ENCODE measurements at regions not wholly inside any gene's neighbourhood (a gene's known extent, or its start where the extent isn't known, plus 50 kb on each side); places are given as distances from the start of the nearest gene placed in this dataset.
A peak's percentile ranks its signal among the peaks of the same experiment; 100 is the strongest.

DNA sequence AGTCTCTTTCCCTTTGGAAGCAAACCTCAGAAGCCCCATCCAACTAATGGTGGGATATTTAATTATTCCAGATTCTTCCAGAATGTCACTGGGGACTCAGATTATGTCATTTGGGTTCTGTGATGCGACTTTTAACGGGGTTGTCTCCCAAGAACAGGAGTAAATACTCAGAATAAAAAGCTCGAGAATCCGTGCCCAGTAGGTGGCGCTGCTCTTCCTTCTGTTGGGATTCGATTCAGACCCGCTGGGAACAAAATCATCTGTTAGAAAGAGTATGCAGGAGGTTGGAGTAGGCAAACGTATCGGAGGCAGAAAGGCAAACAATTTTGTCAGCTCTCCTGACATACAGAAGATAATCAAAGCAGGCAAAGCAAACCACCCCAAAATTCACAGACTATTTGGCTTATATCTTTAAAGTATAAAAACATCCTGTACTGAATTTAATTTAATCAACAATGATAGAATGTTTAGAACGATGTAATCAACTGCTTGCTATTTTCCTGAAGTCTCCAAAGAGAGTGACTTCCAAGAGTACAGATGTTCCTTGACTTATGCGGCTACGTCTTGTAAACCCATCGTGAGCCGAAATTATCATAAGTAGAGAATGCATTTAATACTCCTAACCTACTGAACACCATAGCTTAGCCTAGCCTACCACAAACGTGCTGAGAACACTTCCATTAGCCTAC is 169.8 kb upstream of the RAI14 start:
- peak; percentile 70 for DNase-seq (ENCODE audit: low read depth)

DNA sequence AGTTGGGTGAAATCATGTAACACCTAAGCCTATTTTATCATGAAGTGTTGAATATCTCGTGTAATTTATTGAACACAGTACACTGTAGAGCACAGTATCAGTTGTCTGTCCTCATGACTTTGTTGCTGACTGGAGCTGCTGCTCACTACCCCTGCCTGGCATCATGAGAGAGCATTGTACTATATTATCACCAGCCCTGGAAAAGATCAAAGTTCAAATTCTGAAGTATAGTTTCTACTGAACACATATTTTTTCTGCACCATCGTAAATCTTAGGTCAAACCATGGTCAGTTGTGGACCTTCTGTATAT is 169.3 kb upstream of the RAI14 start:
- DNase-seq (ENCODE audit: low read depth), result no peak

DNA sequence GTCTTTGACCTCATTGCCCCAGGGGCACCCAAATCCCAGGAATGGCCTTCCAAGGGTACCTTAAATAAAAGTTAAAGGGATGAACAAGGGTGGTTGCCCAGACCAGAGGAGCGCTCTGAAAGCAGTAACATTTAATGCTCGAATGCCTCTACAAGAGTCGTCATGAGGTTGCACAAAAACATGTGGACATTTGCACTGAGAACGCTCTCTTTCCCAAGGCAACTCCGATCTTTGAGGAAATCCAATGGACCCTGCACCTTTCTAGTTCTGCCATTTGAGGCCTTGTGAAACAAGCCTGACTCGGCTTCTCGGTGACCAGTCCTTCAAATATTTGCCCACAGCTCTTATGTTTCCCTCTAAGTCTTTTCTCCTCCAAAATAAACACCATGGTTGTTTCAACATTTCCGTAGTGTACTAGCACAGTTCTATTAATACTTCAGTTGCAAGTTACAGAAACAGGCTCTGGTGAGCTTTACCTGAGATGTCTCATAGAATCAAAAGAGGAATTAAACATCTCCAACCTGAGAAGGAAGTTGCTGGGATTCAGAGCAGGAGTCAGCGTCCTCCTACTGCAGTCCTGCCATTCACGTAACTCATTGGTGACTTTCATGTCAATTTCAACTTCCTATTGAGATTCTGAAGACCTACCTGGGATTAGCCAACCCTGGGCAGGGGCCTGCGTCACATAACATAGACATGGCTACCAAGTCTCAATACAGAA is 168.8 kb upstream of the RAI14 start:
- DNase-seq (ENCODE audit: low read depth), result peak; percentile 83

DNA sequence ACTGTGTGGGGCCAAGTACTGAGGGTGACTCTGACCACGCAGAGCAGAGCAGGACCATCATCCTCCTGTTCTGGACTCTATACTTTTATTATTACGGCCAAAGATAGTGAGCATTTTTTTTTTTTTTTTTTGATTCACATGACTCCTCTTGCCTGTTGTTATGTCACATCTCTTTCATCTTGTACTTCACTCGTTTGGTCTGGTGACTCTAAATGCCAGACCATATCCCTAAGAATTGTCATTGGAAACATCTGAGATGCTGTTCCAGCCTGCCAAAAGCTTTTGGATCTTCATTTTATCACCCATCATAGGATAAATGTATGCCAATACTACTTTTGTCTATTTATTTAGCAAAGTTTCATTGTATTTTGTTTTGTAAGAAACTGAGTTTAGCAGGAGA is 168.2 kb upstream of the RAI14 start:
- DNase-seq (ENCODE audit: low read depth), result no peak

DNA sequence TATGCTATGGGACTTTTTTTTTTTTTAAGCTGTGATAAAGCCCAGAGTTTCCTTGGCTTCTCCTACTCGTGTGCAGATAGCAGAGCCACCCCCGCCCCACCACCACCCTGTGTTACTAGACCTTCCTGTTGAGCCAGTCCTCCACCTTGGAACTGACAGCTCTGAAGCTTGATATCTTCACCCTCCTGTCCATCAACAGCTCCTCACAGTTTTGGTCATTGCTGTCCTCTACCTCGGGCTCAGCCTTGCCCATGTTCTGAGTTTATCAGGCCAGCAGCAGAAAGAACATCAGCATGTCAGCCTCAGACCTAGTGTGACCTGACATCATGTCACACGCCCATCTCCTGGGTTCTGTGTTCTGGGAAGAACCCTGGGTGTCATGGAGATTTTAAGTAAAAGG is 167.1 kb upstream of the RAI14 start:
- DNase-seq (ENCODE audit: low read depth), result no peak

DNA sequence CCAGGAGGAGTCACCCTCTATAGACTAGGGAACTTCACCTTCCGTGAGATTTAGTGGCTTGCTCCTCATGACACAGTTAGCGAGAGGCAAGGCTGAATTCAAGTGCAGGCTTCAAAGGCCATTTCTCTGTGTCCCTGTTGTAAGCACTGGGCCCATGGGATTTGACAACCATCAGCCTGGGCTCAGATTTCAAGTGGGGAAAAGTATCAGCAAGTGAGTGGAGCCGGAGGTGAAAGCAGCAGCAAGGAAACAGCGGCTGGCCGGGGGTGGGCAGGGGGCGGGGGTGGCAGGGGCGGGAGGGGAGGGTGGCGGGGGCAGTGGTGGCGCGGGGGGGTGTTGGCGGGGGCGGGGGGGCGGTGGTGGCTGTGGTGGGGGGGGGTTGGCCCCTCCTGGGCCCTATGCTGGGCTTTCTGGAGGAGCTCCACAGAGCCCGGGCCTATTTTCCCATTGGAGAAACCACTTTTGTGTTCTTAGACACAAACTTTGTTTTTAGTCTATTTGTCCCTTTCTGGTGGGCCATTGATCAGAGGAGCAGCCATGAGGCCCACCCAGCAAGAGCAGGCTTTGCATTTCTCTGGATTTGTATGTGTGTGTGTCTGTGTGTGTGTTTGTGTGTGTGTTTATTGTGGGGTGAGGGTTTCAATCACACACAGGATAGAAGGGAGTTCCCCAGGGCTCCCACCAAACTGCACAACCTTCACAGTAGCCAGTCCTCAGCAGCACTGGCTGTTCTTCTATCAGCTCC is 165.4 kb upstream of the RAI14 start:
- no peak for DNase-seq (ENCODE audit: low read depth)

DNA sequence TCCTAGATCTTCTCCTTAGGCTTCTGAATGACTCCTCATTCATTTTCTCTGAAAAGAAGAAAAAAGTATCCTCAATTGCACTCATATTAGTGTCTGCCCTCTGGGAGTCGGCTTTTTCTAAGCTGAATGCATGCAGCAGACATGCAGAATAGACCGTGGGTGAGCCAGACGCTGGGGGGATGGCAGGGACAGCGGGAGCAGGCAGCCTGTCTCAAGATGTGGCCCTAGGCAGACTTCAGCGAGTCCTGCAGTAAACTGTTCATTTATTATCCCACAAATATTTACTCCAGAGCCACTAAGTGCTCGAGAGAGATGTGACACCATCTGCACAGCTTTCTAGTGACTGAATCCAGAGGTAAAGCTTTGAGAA is 164.9 kb upstream of the RAI14 start:
- DNase-seq (ENCODE audit: low read depth), result no peak

DNA sequence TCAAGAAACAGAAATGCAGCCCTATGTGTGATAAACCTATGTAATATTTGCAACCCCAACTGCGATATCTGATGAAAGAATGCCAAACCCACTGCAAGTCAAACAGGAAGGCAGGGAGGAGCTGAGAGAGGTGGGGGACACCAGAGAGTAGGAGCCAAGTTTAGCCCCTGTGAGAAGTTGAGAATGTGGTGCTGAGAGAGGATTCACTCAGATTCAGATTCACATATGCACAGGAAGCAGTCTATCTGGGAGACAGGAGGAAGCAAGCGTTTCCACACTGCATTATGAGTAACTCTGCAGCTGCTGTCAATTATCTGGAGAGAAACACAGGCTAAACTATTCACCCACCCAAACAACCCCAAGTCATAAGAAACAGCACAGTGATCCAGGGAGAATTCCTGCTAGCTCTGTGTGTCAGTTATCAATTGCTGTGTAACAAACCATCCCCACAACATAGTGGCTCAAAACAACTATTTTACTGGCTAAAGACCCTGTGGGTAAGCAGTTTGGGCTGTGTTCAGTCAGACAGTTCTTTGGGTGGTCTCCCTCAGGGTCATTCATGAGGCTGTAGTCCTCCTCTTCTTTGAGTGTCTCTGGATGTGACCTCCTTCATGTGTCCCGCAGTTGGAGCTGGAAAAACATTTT is 161.9 kb upstream of the RAI14 start:
- no peak for DNase-seq (ENCODE audit: low read depth)

DNA sequence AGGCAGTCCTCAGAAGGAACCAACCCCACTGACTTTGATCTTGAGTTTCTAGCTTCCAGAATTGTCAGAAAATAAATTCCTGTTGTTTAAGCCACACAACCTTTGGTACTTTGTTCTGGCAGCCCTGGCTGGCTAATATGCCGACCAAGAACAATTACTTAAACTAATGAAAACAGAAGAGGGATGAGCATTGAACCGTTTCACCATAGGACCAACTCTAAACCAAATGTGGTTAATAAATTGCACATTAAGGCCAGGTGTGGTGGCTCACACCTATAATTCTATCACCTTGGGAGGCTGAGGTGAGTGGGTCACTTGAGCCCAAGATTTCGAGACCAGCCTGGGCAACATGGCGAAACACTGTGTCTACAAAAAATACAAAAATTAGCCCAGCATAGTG is 160.9 kb upstream of the RAI14 start:
- no peak for DNase-seq (ENCODE audit: low read depth)

DNA sequence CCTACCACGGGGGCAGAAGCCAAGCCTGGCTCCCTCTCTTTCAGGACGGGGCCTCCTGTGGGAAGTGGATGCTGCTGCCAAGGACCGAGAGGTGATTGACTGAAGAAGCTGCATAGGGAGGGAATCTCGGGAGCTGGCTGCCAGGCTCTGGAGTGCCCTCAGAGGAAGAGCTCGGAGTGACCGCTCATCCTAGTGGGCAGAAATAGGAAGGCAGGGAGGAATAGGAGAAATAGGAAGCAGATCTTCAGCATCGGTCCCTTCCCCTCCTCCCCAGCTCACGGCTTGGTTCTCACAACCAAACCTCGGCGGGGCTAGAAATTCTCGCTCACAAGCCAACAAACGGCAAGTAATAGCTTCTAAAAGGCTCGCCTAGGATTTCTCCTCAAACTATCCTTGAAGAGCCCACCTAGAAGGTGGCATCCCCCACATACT is 159.9 kb upstream of the RAI14 start:
- DNase-seq (ENCODE audit: low read depth), result no peak

DNA sequence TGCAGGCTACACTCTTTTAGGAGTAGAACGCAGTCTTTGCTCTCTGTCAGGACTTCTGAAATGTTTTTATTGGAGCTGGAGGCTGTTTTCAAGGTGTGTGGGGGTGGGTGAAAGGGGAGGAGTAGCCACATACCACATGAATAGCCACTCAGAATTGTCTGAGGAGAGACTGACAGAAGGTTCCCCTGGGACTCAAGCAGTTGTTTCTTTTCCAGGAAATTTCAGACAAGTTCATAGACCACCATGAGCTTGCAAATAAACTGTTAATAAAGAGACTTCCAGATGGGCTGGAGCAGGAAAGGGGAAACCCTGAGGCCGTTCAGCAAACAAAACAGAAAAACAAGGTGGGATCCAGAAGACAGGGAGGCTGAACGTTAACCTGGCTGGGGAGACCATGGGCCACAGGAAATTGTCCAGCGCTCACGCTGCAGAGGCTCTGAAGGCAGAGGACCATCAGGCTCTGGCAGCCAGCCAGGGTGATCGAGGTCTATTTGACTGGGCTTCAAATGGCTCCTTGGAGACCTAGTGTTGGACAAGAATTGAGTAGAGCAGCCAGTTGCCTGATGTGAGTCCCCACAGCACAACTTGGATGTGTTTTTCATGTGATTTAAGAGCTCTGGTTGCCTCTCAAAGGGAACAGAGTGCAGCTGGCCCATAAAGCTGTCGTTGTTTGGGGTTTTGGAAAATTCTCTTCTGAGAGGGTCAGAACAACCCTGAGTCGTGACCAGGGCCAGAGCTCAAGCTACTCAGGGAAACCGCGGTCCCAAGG is 159.2 kb upstream of the RAI14 start:
- DNase-seq (ENCODE audit: low read depth), result no peak

DNA sequence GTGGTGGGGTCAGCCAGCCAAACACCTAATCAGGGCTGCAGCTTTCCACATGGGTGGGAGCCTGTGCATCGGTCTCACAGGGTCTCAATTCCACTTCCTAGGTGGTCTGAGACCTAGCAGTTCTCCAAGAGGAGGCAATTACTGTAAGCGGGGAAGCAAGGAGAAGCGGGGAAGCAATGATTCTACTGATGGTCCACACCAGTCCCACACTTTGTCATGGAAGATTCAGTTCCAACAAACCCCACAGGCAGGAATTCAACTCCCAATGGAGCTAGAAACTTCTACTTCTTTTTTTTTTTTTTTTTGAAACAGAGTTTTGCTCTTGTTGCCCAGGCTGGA is 158.7 kb upstream of the RAI14 start:
- DNase-seq (ENCODE audit: low read depth), result no peak

DNA sequence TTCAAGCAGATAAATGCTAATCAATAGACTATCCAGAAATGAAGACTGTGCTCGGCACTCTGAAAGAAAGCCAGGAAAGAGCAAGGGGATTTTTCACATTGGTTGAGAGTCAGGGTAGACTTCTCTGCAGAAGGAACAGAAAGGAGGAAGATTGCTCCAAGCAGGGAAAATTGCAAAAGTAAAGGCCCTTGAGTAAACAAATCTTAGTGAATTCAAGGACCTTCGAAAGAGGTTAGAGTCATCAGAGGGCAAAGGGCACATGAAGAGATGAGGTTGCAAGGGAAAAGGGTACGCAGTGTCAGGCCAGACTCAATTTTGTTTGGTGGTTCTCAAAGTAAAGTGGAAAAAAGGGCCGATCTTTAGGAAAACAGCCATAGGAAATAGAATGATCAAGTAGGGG is 157.6 kb upstream of the RAI14 start:
- no peak for DNase-seq (ENCODE audit: low read depth)

DNA sequence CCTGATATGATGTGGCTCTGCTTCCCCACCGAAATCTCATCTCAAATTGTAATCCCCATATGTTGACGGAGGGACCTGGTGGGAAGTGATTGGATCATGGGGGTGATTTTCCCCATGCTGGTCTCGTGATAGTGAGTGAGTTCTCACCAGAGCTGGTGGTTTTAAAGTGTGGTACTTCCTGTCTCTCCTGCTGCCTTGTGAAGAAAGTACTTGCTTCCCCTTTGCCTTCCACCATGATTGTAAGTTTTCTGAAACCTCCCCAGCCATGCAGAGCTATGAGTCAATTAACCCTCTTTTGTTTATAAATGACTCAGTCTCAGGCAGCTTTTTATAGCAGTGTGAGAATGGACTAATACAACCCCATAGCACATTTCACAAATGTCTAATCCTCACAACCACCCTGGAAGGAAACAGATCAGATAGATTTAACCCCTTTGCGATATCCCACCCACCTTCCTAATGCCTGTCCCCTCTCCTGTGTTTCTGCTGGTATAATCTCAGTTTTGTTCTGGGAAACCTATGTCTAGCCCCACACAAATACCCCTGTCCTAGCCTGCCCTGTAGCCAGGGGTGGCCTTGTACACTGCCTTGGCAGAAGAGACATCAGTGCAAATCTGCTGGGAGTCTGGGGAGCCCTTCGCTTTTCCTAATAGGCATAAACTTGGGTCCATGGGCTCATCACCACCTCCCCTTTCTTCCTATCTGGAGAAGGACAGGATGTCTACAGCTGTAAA is 157.0 kb upstream of the RAI14 start:
- peak; percentile 62 for DNase-seq (ENCODE audit: low read depth)

DNA sequence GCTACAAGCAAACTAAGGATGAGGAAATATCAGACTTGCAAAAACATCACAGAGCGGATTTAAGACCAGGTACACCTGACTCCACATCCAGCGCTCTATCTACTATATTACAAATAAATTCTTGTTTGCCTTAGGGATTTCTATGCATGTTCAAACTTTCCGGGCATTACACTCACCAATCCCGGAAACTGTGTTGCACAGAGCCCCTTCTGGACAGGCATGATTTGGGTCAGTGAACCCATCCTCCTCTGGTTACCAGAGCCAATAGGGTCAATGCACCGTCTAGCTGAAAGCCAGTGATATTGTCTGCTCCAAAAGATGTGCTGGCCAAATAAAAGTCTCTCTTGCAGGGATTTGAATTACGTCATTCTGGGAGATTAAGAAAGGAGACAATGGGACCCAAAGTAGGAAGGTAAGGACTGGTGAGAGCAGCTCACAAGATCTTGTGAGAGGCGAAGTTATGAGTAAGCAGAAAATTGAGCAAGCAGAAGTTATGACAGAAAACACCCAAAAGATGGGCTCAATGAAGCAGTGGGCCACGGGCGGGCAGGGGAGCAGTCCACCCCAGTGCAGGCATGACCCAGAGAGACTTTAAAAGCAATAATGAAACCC is 155.8 kb upstream of the RAI14 start:
- no peak for DNase-seq (ENCODE audit: low read depth)

DNA sequence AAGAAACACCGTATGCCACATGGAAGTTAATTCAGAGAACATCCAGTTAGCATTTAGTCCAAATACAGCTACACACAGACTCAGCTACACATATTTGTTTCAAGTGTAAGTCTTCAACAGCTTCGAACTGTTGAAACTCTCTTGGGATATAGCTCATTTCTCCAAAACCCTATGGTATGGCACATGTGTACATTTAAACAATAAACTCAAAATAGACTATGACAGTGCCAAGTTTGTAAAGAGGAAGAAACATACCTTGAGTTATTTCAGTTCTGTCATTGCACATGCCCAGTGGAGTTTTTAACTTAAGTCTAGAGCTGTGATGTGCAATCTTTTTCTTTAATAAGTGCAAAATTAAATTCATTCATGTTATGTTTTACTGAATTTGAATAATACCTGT is 155.1 kb upstream of the RAI14 start:
- DNase-seq (ENCODE audit: low read depth), result no peak

DNA sequence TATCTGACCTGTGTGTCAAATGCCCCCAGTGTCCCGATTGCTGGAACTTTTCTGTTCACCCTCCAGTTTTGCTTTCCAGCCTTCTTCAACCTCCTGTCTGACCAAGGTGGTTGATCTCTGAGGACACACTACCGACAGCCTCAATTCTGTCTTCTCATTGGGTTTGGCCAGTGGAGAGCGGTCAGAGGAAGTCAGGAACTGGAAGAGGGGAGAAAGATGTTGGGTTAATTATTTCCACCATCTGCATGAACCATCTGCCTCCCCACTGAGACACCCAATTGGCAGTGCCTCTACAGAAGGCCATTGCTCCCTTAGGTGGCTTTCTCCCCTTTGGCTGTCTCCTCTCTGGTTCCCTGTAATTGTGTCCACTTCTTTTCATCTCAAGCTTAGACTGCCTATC is 154.3 kb upstream of the RAI14 start:
- no peak for DNase-seq (ENCODE audit: low read depth)

DNA sequence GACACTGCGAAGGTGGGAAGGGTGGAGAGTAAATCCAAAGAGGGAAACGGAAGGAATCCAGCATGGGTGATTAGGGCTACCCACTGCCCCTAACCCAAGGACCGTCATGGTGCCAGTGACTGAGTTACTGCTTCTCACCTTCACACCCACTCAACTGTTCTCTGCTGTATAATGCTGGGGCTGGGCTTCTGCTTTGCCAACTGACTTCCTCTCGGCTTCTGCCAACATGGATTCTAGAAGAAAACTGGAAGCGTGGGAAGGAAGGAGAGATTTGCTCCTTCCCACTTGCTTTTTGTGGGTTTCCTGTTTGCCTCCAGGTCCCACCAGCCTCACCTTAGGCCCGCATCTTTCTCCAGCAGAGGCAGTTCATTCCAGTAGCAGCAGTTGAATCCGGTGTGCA is 153.5 kb upstream of the RAI14 start:
- DNase-seq (ENCODE audit: low read depth), result no peak

DNA sequence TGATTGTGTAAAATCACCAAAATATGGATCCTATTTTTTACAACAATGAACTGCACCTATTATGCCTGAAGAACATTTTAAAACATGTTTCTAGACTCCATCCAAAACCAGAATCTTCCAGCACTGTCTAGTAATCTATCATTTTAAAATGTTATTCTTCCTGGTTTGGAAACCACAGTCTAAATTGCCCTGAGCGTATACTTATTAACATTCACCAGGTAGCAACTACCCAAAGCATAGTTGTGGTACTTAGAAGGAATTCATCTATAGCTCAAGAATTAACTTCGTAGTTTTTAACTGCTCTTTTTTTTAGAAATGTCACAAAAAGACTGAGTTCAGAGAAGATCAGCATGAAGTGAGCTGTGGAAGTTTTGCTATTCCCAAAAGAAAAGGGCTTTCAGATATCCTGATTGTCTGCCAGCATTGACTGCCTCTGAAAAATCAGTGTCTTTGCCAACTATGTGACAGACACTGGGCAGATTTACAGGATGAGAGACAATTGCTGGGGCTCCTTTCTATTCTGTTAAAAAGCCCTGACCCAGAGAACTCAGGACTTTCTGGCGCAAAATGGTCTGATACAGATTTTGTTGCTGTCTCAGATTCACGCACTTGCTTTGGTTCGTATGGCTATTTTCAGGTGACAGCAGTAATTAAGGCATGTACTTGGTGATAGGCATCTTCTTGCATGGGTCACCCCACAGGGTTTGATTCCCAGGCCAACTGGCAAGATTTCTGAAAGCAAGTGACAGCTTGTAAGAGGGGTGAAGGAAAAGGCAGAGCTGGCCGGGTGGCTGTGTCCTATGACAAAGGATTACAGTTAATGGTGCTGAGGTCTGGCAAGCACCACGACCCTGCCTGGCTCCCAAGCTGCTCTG is 152.5 kb upstream of the RAI14 start:
- DNase-seq (ENCODE audit: low read depth), result no peak

DNA sequence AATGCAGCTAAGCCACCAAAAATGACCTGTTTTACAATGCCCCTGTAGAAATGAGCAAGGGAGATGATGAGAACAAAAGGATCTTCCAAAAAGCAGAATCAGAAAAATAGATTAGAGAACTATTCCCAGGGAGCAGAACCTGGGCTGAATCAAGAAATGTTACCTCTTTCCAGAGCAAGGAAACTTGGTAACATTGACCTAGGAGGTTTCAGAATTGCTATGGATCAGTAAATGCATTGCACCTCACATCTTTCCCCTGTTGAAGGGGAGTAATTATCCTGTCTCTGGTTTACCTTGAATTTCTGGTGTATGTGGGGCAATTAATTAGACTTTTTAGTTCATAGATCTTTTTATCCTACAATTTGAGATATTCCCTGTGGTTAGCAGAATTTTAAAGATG is 151.2 kb upstream of the RAI14 start:
- DNase-seq (ENCODE audit: low read depth), result no peak
